HG03095 (cell line): ENCODE measurements at regions not wholly inside any gene's neighbourhood (a gene's known extent, or its start where the extent isn't known, plus 50 kb on each side); places are given as distances from the start of the nearest gene placed in this dataset.
"Not testable (repeated sequence)": the region's sequence is repeated elsewhere in the genome, so short reads cannot be mapped to it uniquely, and the experiment has no call there.

ENCODE experiments used
- ATAC-seq: cut with Tn5 transposase; IDR thresholded peaks from one replicate; pipeline ENCODE4 v1.9.1; 2021; ENCODE audit warnings: moderate library complexity; ENCODE audit not compliant: unreplicated experiment

DNA sequence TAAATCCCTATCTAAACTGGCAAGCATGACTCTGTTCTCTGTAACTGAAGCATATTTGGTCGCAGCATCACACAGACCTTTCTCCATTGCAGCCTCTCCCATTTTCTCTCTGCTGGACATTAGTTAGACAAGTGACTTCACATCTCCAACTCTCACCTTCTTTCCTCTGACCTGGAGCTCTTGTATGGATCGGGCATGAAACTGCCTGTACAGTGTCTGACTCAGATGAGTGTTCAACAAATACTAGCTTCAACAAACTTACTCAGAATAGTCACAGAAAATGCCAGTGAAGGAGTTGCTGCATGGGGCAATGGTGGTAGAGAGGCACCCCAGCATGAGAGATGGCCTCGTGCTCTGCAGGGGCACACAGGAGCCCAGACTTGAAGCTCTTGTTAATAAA is 104.7 kb upstream of the COPS8 start:
- no peak for ATAC-seq

DNA sequence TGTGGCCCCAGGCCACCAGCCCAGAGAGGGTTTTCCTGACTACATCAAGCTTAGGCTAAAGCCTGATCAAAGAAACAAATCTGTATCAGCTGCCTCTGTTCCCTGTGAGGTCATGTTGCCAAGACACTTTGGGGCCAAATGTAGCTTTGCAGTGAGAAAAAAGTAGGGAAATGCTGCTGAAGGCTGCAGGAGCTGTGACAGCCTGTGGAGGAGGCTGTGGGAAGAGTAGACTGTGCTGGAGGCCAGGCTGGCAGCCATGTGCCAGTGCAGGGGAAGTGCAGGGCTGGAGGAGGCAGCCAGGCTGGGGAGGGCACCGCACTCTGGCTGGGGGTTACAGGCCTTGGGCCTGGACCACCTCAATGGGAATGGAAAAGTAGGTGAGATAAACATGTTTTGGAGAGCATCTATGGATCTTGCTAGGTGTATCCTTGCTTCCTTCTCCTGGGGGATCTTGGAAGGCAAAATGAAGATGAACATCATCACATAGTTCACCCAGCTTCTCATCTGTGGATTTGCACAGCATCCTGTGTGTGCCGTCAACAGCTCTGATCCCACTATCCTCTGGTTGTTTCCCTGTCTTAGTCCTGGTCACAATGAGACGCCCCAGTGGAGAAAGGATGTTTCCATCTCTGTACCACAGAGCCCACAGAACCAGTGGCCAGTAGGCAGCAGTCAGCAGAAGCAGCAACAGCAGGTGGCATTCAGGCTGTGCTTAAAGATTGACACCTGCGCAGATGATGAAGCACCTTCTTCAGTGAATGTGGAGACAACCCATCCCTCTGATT is 103.8 kb upstream of the COPS8 start:
- ATAC-seq = no peak

DNA sequence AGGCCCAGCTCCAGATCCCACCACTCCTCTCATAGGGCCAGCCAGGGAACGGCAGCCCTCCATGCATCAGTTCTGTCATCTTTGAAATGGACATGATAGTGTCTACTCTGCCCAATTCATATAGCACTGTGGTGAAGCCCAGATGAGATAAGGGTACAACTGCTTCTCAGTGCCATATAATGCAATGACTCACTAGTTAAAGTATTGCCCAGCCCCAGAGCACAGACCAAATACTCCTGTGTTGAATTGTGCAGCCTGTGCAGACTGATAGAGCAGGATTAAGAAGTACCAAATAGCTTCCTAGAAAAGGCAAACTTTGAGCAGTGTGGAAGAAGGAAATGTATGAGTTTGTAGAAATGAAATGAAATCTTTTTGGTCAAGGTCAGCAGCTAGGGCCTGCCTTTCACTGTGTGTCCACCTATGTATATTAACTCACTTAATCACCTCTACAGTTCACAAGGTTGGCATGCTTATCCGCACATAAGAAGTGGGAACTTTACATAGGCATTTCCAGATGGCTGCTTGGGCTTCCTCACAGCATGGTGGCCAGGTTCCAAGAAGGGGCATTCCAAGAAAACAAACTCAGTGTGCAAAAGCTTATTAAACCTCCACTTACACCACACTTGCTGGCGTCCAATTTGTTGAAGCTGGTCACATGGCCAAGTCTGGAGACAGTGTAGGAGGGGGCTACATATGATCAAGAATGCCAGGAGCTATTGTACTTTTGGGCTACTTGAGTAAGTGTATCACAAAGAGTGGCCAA is 102.8 kb upstream of the COPS8 start:
- no peak for ATAC-seq

DNA sequence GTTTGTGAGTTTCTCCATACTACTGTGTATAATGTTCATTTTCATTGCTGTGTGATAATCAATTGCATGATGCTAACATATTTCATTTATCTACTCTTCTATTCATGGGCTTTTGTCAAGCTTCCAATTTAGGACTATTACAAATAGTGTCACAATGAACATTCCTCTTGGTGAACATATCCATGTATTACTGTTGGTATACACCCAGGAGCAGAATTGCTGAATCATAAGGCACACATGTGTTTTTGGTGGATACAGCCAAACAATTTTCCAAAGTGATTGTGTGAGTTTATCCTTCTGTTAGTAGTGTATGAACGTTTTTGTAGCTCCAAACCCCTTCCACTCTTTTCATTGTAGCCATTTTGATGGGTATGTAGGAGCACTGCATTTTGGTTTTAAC is 101.6 kb upstream of the COPS8 start:
- ATAC-seq = no peak

DNA sequence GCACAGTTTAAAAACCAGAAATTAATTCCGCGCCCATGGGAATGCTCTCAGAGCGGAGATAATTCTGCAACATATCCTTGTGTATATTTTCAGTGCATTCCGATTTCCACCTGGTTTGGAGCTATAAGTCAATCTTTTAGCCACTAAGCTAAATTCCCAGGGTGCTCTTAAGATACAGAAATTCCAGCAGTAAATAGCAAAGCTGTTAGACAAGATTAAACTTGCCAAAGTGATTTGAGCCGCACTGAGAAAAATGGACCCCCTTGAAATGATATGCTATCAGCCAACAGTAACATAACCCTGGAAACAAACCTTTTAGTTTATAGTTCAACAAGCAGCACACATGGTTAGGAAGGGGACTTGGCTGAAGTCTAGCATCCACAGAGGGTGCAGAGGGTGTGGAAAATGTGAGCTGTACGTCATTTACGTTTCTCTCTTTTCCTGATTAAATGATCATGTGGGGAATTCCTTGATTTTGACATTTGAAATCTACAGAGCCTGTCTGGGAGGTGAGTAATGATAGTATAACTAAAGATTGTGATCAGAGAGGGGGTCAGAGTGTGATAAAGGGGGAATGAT is 99.8 kb upstream of the COPS8 start:
- ATAC-seq = no peak

DNA sequence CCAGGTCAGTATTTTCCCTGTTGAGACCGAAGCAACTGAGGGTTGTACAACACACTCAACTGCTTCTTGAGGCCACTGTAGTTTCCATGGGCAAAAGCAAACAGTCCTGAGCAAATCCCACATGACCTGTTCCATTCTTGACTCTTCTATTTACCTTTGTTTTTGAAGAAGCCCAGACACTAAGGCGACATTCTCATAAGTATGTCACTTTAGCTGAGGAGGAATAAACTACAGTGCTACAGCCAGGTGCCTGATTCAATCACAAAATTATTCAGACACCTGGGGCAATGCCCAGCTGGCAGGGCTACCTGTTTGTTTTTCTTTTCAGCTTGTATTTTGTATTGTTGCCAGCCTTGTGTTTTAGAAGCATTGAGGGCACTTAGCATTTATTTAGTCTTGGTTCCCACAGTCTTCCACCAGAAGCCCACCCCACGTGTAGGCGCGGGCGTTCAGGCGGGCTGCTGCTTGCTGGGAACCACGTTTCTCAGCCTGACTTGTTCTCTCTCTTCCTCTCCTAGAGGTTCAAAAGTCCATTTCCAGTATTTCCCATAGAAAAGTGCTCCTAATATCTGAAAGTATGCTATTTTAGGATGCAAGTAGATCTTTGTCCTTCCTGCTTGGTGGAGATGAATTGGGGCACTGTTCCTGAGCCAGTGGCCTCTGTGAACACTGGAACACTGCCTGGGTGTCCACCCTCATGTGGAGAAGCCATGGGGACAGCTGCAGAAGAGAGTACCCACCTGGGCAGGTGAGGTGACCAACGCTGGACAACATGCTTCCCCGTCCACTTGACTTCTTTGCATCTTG is 99.0 kb upstream of the COPS8 start:
- ATAC-seq = no peak

DNA sequence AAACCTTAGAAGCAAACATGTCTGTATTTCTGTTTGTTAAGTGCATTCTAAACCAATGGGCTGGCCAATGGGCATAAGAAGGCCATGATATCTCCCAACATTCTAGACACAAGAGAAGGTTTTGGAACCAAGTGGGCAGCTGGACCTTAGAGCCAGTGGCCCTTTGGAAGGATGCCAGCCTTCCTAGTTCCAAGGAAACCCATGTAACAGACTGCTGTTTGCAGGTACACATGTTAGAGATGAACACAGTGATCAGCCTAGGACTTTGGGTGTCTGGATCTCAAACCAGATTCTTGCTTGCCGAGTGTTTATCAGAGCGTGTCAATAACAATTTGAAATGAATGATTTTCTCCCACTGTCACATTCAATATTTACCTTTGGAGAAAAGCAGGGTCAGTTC is 97.5 kb upstream of the COPS8 start:
- no peak for ATAC-seq

DNA sequence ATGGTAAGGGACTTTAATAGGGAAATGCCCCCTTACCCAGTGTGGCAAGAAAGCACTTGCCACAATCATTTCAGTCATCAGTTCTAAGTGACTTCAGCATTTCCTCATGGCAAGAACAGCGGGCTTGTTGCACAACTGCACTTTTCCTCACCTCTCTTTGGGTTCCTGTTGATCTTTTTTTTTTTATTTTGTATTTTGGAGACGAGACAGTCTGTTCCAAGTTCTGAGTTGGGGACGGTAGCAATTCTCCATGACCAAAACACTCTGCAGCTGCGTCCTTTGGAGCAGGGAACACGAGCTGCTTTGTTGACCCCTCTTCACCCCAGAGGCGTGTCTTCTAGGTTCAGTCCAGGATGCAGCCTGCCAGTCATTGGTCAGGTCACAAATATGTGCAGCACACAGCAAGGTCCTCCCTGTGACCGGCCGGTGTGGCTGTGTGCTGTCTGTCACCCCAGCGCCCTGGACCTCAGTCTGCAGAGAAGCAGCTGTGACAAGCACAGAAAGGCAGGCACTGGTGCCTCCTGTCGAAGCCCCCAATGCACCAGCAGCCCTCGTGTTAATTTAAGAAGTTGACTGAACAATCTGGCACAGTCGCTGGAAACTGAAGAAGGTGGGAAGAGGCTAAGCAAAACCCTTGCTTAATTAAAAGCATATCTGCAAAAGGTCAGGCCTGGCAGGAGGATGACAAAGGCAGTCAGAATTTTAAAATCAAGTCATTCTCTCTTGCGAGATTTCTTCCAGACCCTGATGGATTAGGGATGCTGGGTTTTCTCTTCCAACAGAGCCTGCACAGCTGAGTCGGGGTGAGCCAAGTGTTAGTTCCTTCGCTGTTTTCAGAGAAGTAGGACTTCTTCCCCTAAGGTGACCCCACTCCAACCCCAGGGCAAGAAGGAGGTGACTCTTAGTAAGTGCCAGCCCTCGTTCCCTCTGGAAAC is 96.7 kb upstream of the COPS8 start:
- ATAC-seq = no peak

DNA sequence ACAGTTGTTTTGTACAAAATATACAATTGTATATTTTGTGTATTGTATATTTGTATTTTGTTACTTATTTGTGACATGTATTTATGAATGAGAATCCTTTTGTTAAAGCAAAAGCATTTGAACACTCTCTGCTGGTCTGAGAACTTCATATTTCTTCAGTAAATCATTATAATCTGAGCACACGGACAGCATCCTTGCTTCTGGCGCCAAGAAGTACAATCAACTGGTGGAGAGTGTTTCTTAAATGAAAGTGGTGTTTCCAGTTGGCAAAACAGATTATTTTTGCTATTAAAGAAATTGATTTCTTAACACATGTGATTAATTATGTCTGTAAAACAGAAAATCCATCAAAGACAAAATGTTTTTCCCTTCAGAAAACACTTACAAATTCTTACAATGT is 95.1 kb upstream of the COPS8 start:
- ATAC-seq = no peak

DNA sequence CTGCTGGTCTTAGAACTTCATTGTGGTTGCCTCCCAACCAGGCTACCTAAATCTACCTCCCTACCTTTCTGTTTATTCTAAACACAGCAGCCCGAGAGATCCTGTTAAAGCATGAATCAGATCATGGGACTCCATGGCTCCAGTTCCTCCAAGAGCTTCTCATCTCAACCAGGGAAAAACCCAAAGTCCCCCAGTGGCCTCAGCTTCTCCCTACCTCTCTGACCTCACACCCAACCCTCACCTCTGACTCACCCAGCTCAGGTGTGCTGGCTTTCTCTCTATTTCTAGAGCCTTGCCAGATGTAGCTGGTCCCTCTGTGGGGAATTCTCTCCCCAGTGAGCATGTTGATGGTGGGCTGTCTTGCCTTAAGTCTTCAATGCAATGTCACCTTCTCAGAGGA is 93.8 kb upstream of the COPS8 start:
- ATAC-seq = no peak

DNA sequence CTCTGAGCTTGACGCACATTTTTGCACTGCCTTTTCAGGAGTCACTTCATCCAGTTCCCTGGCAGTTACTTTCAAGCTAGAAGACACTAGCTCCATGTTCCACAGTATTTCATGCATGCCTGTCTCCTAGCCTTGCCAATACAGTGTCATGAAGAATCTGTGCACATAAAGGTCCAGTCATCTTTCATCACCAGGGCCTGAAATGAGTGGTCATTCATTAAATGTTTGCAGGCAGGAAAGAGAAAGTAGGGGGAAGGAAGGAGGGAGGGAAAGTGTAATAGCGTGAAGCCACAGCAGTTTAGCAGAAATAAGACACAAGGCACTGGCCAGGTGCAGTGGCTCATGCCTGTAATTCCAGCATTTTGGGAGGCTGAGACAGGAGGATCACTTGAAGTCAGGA is 92.4 kb upstream of the COPS8 start:
- no peak for ATAC-seq

DNA sequence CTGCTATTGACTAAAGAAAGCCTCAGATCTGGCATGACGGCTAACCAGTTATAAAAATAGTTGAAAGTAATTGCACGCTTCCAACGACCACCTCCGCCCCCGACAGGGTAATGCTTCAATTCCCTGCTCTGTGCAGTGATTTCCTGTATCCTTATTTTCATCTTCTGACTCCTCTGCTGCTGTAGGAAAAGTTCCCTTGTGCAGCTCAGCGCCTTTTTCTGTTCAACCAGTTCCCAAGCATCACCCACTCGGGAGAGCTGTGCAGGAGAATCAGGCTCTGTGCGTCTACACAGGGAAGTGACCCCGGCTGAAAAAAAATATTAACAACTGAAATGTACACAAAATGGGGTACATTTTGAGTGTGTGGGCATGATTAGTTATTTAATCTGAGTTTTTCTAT is 91.3 kb upstream of the COPS8 start:
- no peak for ATAC-seq

DNA sequence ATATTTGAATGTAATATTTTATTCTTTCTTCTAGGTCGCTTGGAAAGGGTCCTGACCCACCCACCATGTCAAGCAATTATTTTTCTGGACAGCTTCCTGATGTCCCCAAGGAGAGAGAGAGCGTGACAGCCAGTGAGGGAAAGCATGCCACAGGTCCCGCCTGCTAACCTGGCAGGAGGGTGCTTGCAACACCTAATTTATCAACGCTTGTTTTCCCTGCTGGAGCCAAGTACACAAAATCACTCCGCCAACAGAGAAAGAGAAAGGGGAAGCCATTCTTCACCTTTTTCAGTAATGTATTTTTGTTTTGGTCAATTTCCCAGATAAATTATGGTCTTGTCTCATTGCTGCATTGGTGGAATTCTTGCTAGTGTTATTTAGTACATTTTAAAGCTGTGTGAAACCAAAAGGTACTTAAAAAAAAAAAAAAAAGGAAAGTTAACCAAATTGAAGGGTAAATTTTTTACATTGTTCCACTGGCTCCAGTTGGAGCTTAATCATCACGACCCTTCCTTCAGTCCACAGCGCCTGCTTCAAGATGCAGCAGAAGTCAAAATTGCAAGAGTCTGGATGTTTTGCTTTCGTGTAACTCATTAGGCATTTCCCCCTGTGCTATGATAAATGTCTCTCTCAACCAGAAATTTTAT is 88.5 kb upstream of the COPS8 start:
- ATAC-seq = no peak

DNA sequence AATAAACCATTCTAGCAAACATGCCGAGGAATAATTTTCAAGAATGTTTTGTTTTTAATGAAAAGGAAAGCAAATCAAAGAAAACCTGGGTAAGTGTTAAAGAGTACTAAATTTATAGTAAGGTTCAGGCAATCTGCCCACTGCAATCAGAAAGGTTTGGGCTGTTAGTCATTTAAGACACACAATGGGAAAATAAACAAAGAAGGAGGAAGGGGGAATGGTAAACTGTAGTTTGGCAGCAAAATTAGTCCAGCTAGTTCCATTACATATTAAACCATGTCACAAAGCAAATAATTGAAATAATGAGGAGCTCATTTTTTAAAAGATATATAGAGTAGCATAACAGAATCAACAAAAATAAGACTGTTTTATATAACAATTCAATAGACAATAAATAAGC is 87.5 kb upstream of the COPS8 start:
- no peak for ATAC-seq

DNA sequence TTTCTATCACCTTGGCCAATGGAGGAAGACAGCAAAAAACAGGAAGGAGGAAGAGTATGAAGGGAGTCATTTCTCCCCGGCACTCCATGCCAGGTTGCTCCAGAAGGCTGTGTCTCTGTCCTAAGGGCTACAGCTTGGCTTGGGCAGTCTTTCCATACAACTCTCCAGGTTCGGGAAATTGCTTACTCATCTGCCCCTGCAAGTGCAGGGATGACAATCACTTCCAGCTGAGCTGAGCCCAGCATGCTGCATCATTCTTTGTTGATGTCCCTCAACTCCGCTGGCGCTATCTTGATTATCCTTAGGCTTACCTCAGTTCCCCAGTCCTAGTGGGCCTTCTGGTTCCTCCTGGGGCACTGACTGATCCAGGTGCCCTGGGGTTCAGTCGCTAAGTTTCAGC is 86.9 kb upstream of the COPS8 start:
- ATAC-seq = no peak

DNA sequence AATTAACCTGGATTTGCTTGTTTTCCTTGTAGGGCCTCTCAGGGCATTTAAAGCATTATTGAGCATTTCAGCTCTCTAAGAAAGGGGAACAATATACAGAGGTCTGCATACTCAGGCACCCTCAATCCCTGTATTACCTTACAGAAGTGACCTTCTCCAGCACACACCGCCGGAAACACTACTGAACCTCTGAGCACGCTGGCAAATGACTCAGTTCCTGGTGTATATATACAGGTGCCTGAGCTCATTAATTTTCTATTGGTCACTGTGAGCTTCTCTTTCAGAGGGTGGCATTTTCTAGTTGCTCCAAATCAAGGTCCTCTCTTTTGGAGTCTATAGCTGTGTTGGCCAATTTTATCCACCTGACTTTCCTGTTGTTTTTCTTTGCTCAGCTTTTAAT is 85.2 kb upstream of the COPS8 start:
- no peak for ATAC-seq

DNA sequence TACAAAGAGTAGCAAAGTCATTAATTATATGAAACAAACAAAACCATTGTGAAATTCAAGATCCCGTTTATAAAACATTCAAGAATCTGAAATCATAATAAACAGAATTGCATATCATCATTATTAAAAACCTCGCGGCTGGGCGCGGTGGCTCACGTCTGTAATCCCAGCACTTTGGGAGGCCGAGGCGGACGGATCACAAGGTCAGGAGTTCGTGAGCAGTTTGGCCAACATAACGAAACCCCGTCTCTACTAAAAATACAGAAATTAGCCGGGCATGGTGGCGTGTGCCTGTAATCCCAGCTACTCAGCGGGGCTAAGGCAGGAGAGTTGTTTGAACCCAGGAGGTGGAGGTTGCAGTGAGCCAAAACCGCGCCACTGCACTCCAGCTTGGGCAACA is 80.3 kb upstream of the COPS8 start:
- not testable (repeated sequence) for ATAC-seq

DNA sequence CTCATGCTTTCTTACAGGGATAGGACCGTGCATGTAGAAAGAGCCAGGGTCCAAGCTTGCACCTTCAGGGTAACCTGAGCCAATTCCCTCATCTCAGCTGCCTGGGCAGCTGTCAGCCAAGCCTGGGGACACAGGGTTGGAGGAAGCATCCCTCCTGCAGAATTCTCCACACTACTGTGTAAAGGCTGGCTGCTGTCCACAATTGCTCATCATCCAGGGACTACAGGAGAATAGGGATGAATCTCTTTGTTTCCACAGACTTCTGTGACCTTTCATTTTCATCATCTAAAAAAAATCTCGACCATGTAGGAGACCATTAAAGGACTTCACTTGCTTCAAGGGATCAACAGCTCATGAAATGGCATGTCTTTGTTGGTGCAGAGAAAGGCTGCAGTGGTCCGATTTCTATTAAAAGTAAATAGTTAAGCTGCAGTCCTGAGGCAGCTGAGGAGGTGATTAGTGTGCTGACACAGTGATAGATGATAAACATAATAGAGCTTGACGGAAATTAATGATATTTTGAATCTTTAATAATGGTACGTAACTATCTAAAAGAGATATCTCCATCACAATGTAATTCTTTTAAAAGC is 74.4 kb upstream of the COPS8 start:
- ATAC-seq = no peak

DNA sequence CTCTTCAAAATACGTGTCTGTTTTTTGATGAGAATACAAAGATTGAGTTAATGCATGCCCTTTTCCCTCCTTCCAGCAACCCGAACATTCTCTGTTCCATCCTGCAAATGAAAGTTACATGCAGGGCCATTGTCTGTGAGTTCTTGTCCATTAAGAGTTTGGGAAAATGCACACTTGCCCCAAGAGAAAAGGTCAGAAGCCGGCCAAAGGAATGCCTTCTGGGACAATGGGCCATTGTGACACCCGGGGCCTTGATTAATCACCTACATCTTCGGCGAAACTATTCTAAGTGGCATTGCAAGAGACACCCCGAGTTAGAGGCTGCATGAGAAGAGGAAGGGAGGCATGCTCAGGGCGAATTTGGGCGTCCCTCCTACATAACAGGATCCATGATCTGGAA is 73.7 kb upstream of the COPS8 start:
- no peak for ATAC-seq
